Medulla oblongata (tissue), 1 donor: ENCODE measurements at regions not wholly inside any gene's neighbourhood (a gene's known extent, or its start where the extent isn't known, plus 50 kb on each side); places are given as distances from the start of the nearest gene placed in this dataset.

Source experiments
- DNase-seq: peaks from one replicate; pipeline ENCODE4 v3.0.0-alpha.2; 2015; ENCODE audit errors: extremely low spot score

DNA sequence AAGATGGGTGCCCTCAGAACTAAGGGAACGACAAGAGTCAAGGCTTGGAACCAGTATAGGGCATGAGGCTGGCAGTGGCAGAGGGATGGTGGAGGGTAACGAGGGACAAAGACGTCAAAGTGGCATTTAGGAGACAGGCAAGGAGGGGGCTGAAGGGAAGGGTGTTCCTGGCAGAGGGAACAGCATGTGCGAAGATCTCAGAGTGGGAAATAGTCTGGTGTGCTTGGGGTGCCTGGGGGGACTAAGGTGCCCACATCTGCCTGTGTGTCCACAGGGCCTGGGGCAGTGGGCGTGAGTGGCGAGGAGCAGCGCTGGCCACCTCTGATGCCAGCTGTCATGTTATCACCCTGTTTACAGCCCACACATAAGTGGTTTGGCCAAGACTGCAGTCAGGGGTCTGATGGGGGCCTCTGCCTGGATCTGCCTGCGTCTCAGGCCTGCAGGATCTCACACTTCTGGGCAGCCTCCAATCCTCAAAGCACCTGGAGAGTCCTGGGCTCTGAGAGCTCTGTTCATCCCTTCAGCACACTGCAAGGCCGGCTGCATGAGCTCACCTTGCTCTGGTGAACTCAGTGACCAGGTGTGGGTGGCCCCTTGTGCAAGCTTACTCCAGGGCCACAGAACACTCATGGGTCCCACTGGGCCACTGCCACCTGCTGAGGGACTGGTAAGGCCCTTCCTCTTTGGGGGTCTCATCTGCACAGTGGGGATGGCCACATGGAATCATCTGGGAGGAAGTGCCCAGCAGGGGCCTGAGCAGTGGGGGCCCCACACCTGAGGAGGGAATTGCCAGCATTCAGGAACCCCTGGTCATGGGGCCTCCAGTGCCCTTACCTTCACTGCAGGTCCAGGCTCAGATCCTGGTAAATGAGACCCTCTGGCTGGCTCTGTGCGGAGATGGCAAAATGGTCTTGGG lies 89.7 kb upstream of the SHISAL1 start:
- DNase-seq: no peak

DNA sequence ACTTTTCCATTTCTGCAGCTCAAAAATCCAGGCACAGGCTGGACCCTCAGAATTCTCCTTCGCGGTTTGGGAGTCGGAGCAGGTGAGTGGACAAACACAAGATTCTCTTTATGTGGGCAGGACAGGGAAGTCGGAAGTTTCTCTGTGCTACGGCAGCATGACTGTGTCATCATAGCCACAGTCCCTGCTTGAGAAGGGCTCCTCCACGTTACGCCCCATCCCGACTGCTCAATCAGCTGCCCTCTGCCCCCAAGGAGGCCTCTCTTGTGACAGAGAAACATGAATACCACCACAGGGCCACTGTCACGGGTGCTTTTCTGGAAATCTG lies 89.0 kb upstream of the SHISAL1 start:
- DNase-seq: no peak

DNA sequence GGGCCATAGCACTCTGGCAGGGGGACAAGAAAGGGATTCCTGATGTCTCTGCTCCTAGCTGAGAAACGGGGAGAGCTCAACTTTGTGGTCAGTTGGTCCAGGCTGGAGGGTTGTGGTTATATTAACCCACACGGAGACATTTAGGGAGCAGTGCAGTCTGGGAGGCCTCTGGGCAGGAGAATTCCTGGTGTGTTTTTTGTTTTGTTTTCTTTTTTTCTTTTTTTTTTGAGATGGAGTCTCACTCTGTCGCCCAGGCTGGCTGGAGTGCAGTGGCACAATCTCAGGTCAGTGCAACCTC lies 88.0 kb upstream of the SHISAL1 start:
- DNase-seq: no peak

DNA sequence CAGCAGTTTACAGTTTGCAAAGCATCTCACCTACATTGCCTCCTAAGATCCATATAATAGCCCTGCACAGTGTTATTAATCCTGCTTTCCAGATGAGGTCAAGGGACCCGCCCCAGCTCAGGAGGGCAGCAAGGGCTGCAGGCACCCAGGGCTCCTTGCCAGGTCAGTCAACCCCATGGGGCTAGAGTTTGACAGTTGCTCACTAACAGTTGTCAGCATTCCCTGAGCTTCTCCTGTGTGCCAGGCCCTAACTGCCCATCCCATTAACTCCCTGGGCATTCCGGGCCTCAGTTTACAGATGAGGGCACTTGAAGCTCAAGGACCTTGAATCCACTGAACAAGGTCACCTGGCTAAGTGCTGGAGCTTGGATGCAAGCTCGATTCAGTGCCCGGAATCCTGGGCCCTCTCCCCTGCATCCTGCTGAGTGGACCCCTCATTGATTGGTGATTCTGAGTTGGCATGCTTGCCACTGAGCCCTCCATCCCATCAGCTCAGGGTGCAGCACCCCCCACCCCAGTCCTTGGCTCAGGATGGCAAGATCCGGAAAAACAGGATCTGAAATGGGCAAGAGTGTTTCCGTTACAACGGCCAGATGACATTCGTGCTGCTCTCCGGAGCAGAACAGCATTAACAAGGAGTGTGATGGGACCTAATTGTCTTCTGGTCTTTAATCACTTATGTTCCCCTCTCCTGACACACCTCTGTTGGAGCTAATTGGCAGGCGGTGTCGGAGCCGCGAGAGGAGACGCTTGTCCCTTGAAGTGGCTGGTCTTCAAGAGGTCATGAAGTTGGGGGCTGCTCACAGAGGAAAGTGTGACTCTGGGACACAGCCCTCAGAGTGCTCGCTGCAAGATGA lies 87.4 kb upstream of the SHISAL1 start:
- no peak for DNase-seq

DNA sequence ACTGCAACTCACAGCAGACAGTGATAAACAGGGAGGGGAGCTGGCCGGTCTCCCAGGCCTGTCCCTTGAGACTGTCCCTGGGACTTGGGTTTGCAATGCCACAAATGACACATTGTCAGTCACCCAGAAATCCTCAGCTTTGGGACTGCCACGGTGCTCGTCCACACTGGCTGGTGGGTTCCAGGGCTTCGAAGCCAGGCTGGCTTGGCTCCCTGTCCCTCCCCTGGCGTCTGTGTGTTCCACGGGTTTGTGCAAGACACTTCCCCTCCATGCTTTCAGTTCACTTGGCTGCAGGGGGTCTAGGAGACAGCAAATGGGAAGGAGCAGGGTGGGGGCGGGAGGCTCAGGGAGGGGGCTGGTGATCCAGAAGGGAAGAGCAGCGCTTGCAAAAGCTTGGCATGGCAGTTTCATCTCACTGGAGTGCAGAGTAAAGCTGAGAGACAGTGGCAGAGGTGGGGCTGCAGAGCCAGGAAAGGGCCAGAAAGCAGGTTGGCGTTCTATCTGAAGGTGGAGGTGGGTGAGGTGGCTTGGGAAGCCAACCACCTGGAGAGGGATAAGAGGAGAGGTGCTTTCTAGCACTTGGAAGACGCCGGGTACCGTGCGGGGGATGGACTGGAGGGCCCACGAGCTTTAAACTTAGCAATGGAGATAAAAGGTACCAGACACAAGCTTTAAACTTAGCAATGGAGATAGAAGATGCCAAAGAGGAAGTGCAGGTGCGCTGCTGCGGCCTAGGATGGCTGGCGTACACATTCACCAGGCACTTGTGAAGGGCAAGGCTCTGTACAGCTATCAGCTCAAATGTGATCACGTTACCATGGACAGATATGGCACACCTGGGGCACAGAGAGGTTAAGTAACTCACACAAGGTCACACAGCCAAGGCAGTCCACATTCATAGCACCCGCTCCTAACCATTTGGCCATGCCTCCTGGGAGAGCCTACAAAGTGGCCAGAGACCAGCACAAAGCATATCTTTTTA lies 86.4 kb upstream of the SHISAL1 start:
- no peak for DNase-seq

DNA sequence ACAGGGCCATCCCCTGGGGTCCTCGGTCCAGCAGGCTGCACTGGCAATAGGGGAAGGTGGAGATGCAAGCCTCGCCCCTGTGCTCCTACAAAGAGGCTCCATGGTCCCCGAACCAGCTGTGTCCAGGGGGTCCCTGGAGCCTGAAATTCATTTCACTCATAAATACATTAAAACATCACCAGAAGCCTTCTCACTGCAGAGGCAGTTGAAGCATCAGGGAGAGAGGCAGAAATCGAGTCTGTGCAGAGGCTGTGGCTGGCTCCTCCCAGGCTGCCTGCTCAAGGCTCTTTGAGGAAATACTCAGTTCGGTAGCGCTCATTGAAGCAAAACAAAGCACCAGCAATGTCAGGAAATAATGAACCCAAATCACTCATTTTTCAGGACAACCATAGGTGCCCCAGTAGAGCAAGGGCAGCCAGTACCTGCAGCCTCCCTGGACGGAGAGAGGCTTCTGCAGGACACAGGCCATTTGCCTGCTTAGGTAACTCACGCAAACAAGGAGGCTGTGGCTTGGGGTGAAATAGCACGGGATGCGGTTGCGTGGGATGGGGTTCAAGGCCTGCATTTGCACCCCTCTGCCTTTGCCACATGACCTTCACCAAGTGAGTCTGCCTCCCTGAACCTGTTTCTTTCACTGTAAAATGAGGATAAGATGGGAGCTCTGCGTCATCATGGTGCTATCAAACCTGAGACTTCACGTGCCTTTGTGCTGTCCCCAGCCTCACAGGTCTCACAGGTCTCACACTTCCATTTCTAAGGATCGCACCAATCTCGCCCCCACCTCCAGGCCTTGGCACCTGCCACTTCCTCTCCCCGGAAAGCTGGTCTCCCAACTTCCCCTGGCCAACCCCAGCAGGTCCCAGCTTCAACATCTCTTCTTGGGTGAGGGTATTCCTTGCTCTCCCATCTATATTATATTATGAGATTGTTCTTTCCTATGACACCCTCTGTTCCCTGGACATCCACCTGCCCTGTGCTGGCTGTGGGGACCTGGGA lies 84.3 kb upstream of the SHISAL1 start:
- DNase-seq: no peak

DNA sequence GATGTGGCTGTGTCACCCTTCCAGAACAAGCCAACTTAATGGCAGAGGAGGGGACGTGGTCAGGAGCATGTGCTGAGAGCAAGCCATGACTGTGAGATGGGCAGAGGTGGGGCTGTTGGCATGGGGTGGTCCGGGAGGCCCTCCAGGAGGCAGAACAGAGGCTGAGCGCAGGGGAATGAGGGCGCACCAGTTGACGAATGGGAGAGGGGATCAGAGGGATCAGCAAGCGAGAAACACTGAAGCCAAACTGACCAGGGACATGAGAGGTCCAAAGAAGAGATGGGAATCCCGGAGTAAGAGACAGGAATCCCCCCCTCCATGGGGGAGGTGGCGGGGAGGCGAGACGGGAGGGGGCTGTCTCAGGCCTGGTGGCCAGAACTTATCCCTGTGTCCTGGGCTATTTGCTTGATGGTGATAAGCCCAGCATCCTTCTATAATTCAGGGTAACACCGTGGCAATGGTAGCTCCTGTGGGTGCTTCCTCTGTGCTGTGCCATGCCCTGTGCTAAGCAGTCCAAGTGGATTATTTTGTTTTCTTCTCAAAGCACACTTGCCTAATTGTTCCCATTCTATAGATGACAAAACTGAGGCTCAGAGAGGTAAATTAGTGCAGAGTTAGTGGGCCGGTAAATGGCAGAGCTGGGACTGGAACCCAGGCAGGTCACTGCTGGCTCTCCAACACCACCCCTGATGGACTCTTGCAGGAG lies 83.4 kb upstream of the SHISAL1 start:
- DNase-seq: no peak

DNA sequence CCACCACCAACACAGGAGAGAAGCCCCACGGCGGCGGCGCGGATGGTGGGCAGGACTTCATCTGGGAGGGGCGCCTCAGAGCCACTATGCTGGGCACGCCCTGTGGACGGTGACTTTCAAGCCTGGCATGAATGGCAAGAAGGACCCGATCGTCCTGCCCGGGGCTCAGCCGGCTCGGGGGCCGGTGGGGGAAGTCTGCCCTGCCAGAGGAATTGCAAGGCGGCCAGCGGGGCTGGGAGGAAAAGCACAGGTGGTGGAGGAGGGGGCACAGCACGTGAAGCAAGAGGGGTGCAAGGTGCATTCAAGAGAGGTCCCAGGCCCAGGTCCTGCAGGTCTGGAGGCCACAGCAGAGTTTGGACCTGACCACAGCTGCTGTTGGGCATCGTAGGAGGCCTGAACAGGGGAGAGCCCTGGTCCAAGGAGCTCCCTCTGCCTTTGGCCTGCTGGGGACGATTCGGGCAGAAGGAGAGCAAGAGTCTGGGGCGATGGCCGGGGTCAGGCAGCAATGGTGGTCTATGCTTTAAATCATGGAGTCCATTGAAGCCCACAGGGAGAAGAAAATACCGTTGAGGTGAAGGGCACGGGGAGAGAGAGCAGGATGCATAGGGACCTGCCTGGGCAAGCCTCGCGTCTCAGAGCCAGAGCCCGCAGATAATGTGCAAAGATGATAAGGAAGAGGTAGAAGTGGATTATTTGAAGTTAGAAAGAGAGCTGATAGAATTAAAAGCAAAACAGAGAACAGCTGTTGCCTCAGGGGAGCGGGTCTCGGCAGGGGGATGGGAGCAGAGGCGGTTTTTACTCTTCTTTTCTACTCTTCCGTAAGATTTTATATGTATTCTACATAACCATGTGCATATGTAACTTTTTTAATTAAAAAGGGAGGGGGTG lies 82.6 kb upstream of the SHISAL1 start:
- no peak for DNase-seq

DNA sequence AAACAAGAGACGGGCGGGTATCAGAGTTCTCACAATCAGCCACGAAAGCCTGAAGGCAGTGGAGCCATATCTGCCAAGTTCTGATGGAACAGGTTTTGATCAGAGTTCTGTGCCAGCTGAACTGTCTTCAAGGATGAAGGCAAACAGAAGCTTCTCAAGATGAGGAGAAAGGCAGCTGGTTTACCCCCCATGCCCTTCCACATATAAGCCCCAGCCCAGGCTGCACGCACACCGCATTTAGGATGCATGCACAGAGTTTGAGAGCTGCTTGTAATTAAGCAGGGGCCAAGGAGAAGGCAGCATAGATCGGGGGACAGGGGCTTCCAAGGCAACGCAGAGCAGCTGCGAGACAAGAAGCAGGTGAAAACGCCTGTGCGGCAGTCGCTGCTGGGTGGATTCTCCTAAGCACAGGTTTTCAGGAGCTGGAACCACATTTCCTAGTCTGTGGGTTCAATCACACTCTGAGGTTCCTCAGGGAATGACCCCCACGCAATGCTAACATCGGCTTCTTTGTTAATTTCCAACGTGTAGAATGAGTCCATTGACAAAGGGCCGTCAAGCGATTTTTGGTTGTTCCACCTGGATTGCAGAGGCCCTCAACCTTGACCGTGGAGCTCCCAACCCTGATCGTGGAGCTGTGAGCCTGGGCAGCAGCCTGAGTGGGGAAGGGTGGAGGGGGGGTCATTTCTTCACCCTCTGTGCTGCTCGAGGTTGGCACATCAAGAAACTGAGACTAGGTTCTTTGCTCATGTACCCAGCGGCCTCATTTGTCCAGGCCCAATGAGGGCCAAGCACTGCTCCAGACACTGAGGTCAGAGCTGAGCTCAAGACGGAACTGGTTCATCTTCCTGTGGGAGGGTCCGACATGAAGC lies 81.7 kb upstream of the SHISAL1 start:
- no peak for DNase-seq

DNA sequence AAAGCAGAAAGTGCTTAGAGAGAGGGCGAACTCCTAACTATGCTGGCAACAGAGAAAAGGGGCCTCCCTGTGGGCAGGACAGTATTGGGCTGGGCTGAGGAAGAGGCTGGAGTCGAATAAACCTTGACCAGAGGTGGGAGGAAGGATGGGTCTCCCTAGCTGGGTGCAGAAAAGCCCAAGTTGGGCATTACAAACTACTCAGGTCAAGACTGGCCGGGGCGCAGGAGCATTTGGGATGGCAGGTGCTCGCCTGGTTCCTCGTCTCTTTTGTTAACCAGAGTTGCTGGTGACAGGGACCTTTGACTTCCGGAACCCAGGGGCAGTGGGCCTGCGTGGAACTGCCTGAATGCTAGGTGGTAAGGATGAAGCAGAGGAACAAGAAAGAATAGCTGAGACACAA lies 80.3 kb upstream of the SHISAL1 start:
- no peak for DNase-seq

DNA sequence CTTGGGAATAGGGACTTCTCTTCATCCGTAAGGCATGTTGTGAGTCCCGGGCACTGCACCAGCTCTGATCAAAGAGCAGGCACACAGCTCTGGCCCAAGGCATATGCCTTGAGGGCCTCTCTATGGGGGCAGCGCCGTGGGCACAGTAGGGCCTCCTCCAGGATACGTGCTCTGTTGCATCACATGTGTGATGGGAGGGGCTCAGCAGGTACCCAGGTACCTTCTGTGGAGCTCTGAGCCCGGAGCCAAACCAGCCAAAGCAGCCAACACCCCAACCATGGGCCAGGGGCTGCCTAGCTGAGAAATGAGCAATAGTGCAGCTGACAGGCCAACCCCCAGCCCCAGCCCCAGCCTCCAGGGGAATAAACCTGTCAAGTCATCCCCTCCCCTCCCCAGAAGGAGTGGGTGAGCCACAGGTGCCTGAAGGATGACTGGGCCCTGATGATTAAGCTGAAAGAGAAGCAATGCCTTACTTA lies 79.7 kb upstream of the SHISAL1 start:
- DNase-seq: no peak

DNA sequence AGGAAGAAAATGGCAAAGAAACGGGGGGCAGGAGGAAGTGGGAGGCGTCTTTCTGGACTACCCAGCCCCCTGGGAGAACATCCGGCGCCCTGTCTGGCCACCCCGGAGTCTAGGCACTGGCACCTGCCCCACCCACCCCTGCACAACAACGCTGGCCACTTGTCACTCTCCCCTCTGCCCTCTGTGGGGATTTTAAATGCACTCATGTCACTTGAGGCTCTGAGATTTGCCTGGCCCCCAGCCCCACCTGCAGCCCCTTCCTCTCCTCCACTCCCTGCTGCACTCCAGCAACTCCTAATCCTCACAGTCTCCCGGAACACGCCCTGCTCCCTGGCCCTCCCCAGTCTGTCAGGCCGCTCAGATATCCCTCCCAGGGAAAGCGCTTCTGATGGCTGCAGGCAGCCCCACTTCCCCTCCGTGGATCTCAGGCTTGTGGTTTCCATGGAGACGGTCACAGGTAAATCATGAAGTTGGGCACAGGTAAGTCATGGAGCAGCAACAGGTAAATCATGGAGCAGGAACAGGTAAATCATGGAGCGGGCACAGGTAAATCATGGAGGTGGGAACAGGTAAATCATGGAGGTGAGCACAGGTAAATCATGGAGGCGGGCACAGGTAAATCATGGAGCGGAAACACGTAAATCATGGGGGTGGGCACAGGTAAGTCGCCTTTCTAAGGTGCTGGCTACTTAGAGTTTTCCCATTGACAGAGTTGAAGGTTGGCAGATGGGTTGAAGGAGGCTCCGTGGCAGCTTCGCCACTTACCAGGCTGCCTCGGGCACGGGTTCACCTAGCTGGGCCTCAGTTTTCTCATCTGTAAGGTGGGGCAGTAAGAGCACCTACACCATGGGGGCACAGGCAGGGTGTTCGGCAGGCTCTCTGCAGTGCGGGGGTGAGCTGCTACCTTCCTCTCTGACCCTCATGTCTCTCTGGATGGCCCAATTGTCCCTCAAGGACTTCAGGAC lies 79.0 kb upstream of the SHISAL1 start:
- no peak for DNase-seq

DNA sequence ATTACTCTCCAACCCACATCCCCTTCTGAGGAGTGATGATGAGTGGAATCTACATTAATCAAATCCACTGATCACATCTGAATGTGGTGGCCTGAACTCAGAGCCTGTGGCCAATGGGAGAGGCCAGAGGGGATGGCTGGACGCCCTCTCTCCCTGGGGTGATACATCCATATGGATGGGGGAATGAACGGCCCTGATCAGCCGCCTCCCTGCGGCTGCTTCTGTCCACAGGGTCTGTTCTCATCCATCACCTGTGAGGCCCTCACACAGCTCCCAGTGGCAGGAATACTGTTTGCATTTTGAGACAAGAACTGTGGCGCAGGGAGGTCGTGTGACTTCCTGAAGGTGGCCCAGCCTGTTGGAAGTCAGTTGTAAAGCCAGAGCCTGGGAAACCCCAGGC lies 78.3 kb upstream of the SHISAL1 start:
- no peak for DNase-seq

DNA sequence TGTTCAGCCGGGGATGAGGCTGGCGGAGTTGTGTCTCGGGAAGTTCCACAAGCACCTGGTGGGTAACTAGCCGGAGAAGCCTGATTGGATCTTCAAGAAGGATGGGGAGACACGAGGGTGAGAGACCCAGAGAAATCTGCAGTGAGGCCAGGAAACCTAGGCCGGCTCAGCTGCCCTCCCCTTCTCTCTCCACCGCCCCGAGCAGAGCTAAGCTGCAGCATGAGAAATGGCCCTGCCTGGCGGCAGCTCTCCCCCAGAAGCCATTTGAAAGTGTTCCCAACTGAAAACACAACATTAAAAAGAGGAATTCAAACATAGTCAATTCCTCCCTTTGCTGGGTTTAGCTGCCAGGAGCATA lies 77.8 kb upstream of the SHISAL1 start:
- DNase-seq: no peak

DNA sequence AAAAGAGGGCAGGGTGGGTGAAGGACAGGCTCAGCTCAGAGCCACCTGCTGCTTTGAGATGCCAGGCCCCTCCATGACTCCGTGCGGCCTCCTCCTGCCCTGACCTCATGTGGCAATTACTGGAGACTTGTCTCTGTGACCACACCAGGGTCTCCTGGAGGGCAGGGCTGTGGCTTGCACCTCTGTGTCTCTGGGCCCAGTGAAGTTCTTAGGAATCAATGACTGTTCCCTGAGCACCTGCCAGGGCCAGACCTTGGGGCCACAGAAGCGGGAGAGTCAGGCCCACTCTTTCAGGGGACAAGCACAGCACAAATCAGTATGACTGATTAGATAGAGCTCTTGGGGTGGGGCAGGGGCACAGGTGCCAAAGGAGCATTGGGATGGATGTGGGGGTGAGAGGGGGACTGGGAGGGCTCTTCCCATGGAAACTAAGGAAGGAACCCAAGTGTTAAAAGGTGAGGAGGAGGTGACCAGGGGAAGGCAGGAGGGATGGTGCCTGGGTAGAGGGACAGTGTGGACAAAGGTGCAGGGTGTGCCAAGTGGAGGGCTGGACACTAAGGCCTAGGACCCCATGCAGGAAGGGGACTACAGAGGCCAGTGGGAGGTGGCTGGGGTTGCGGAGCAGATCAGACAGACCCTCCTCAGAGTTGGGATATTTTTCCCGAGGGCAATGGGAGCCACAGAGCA lies 77.3 kb upstream of the SHISAL1 start:
- DNase-seq: no peak

DNA sequence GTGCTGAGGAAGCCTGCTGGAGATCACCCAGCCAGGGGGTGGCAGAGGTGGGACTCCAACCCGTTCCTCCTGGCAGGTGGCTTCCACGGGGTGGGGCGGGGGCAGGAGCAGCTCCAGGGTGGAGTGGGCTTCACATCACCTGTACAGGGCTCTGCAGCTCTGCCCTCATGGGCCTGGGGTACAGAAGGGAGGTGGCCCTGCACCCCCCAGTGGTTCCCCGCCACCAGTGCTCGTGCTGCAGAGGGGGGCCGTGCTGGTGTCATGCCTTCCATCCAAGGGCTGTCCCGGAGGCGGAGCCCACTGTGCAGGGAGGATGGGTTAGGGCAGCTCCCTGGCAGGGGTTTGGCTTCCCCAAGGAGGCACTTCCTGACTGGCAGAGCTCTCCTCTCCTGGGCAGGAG lies 76.4 kb upstream of the SHISAL1 start:
- no peak for DNase-seq
